ENCODE measurements at regions not wholly inside any gene's neighbourhood (a gene's known extent, or its start where the extent isn't known, plus 50 kb on each side); places are given as distances from the start of the nearest gene placed in this dataset.

DNA sequence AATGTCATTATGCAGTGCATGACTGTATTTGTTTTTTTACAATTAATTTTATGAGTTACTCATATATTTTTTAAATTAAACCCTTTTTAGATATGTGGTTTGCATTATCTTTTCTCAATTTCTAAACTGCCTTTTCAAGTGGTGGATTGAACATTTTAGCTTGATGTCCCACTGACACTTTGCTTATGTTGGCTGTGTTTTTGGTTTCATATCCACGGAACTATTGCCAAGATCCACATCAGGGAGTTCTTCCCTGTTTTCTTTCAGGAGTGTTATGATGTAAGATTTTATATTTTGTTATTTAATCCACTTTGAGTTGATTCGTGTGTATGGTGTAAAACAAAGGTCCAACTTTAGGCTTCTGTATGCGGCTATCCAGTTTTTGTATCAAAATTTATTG lies 1144.9 kb upstream of the EYS start:
- intact Hi-C loops (cut with DNase I), result no loop called here
- H3K4me3 ChIP-seq, result no peak overlapping the region
- 54 to 61% (median 57%) methylated on average over 3 of the region's 3 CpGs for WGBS, 4 donors
- H3K9me3 ChIP-seq (replicated peaks in 1 of 3), result no peaks in the 10 kb centered on the region
- H3K27me3 ChIP-seq, result no peaks in the 10 kb centered on the region
- TF ChIP-seq, protein P1, sequence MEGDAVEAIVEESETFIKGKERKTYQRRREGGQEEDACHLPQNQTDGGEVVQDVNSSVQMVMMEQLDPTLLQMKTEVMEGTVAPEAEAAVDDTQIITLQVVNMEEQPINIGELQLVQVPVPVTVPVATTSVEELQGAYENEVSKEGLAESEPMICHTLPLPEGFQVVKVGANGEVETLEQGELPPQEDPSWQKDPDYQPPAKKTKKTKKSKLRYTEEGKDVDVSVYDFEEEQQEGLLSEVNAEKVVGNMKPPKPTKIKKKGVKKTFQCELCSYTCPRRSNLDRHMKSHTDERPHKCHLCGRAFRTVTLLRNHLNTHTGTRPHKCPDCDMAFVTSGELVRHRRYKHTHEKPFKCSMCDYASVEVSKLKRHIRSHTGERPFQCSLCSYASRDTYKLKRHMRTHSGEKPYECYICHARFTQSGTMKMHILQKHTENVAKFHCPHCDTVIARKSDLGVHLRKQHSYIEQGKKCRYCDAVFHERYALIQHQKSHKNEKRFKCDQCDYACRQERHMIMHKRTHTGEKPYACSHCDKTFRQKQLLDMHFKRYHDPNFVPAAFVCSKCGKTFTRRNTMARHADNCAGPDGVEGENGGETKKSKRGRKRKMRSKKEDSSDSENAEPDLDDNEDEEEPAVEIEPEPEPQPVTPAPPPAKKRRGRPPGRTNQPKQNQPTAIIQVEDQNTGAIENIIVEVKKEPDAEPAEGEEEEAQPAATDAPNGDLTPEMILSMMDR (IDR thresholded peaks at IDR 0.05), result no peak
- no peak for TF ChIP-seq POLR2A (IDR thresholded peaks at IDR 0.05)
- DNase-seq, result no peak
- no peak overlapping the region for H3K27ac ChIP-seq
- no peaks in the 10 kb centered on the region for H3K36me3 ChIP-seq (replicated peaks in 1 of 2)
- H3K4me1 ChIP-seq (replicated peaks in 1 of 2), result no peaks in the 10 kb centered on the region

DNA sequence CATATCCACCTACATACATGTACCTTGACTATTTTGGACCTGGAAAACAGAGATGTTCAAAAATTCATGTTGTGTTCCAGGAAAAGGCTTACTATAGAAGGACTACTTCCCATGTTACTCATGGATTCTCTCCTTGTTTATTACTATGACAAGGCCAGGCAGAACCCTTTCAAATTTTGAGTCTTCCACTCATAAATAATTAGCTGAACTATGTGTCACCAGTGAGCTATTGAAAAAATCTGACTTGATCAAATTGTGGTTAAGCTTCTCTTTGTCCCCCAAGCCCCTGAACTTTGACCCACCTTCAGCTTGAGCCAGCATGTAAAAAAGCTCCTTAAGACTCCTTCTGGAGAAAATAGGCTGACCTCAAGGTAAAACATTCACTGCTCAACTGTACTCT lies 1142.8 kb upstream of the EYS start:
- no peak for TF ChIP-seq POLR2A (IDR thresholded peaks at IDR 0.05)
- H3K36me3 ChIP-seq (replicated peaks in 1 of 2), result no peaks in the 10 kb centered on the region
- no peak for DNase-seq
- no peaks in the 10 kb centered on the region for H3K27me3 ChIP-seq
- no peaks in the 10 kb centered on the region for H3K9me3 ChIP-seq (replicated peaks in 1 of 3)
- intact Hi-C loops (cut with DNase I), result no loop called here
- H3K27ac ChIP-seq, result no peak overlapping the region
- no peaks in the 10 kb centered on the region for H3K4me1 ChIP-seq (replicated peaks in 1 of 2)
- H3K4me3 ChIP-seq, result no peak overlapping the region

DNA sequence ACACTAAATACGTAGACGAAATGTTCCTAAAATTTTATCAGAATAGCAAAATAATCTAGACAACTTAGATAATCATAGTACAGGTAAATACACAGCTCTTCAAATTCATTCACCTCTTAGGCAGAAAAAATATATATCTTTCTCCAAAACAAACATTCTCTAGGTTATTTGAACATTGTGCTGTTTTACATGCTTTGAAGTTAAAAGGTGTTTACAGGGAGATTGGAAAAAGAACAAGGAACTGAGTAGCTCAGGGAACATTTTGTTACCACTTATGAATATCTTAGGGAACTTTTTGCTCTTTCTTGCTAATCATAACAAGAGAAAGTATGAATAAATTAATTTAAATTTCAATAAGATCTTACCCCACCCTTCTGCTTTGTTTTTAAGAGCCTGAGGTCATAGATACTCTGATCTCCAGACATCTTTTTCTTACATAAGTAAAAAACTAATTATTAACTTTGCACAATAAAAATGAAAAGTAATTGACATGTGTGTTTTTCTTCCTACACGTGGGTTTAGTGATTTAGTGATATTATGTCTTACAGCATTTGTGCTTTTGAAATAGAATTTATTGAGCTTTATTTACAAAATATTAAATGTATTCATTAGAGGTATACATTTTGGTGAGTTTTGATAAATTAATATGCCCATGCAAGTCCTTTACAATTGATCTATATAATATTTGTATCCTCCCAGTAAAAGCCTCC lies 1141.4 kb upstream of the EYS start:
- no peaks in the 10 kb centered on the region for H3K4me1 ChIP-seq (replicated peaks in 1 of 2)
- H3K36me3 ChIP-seq (replicated peaks in 1 of 2), result no peaks in the 10 kb centered on the region
- no peaks in the 10 kb centered on the region for H3K27me3 ChIP-seq
- H3K9me3 ChIP-seq (replicated peaks in 1 of 3), result no peaks in the 10 kb centered on the region
- 61 to 67% (median 64%) methylated on average over 3 of the region's 3 CpGs for WGBS, 4 donors
- intact Hi-C loops (cut with DNase I), result no loop called here
- DNase-seq, result no peak
- no peak for TF ChIP-seq POLR2A (IDR thresholded peaks at IDR 0.05)
- H3K27ac ChIP-seq, result no peak overlapping the region
- no peak overlapping the region for H3K4me3 ChIP-seq

DNA sequence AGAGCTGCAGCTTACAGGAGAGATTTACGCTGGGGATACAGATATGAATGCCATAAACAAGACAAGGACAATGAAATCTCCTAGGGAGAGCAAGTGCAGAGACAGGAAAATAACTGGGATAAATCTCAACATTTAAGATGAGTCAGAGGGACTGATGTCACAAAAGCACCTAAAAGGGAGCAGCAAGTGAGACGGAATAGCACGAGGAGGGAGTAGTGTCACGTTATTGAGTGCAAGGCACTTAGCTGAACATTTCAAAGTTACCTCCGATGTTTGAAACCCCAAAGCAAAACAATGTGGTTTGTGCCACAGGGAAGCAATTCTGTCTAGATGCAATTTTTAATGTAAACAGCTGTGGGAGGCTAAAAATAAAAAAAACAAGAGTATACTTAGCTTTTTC lies 1131.7 kb upstream of the EYS start:
- WGBS, 4 donors, result 70 to 79% (median 76%) methylated on average over 5 of the region's 5 CpGs
- no peak for DNase-seq
- H3K27me3 ChIP-seq, result no peaks in the 10 kb centered on the region
- H3K36me3 ChIP-seq (replicated peaks in 1 of 2), result no peaks in the 10 kb centered on the region
- H3K4me3 ChIP-seq, result no peak overlapping the region
- no peak overlapping the region for H3K27ac ChIP-seq
- TF ChIP-seq POLR2A (IDR thresholded peaks at IDR 0.05), result no peak
- TF ChIP-seq, protein P1 (IDR thresholded peaks at IDR 0.05), result no peak
- H3K9me3 ChIP-seq (replicated peaks in 1 of 3), result no peaks in the 10 kb centered on the region
- intact Hi-C loops (cut with DNase I), result no loop called here
- no peaks in the 10 kb centered on the region for H3K4me1 ChIP-seq (replicated peaks in 1 of 2)

DNA sequence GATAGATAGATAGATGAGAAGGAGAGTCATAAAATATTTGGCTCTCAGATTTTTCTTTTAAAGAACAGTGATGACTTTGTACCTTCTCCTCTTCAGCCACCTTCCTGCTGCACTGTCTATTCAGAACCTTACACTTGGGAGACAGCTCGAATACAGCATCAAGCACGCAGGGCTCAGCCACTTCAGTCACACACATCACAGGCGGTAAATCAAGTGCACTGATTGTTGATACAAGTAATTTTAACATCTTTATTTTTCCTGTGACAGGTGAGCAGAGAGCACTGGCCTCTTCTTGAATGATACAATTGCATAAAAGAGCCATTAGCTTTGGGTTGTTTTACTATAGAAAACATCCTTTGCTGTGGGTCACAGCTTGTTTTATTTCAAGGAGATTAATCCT lies 1118.5 kb upstream of the EYS start:
- Histone ChIP-seq H3K36me3 (replicated peaks in 1 of 2) (no peaks in the 10 kb centered on the region), H3K27ac (no peak overlapping the region), H3K27me3 (no peaks in the 10 kb centered on the region), H3K4me3 (no peak overlapping the region), H3K4me1 (replicated peaks in 1 of 2) (no peaks in the 10 kb centered on the region), H3K9me3 (replicated peaks in 1 of 3) (no peaks in the 10 kb centered on the region)
- intact Hi-C loops (cut with DNase I), result no loop called here
- TF ChIP-seq POLR2A (IDR thresholded peaks at IDR 0.05), result no peak
- TF ChIP-seq, protein P1 (IDR thresholded peaks at IDR 0.05), result no peak
- DNase-seq, result no peak
- WGBS, 4 donors, result 58 to 70% (median 61%) methylated on average over 3 of the region's 3 CpGs
